Activated T-cell treated with anti-CD3 and anti-CD28 coated beads for 1 hour (primary cell): ENCODE measurements at regions not wholly inside any gene's neighbourhood (a gene's known extent, or its start where the extent isn't known, plus 50 kb on each side); places are given as distances from the start of the nearest gene placed in this dataset.

ENCODE experiments used
- DNase-seq: peaks from one replicate; pipeline ENCODE4 v3.0.0-alpha.2; 2020; ENCODE audit warnings: low read depth

- no peak for DNase-seq
These were observed 53.0 kb upstream of the RAB18 start for GRCh38 chr10:27451054-27451453.

- DNase-seq: no peak
These were observed 53.9 kb upstream of the RAB18 start for GRCh38 chr10:27450225-27450624.

GRCh38 chr10:27449571-27449970 is 54.5 kb upstream of the RAB18 start:
- DNase-seq: no peak

GRCh38 chr10:27448921-27449320 is 55.2 kb upstream of the RAB18 start:
- DNase-seq: no peak

- DNase-seq: no peak
These were observed 56.6 kb upstream of the RAB18 start for GRCh38 chr10:27447540-27447939.

GRCh38 chr10:27446091-27446918 is 57.8 kb upstream of the RAB18 start:
- no peak for DNase-seq

- DNase-seq: no peak
These were observed 59.0 kb upstream of the RAB18 start for GRCh38 chr10:27445070-27445469.

GRCh38 chr10:27440478-27440877 is 63.6 kb upstream of the RAB18 start:
- DNase-seq: no peak

- no peak for DNase-seq
These were observed 64.1 kb upstream of the RAB18 start for GRCh38 chr10:27440021-27440420.

- DNase-seq: no peak
These were observed 65.0 kb upstream of the RAB18 start for GRCh38 chr10:27439101-27439500.

- DNase-seq: no peak
These were observed 66.3 kb upstream of the RAB18 start for GRCh38 chr10:27437775-27438174.

GRCh38 chr10:27436710-27437109 is 67.4 kb upstream of the RAB18 start:
- DNase-seq: no peak

- DNase-seq: no peak
These were observed 70.1 kb upstream of the RAB18 start for GRCh38 chr10:27433976-27434375.

- no peak for DNase-seq
These were observed 77.1 kb upstream of the RAB18 start for GRCh38 chr10:27426948-27427467.

GRCh38 chr10:27413831-27414348 is 90.2 kb upstream of the RAB18 start:
- DNase-seq: no peak

GRCh38 chr10:27413387-27413786 is 90.7 kb upstream of the RAB18 start:
- no peak for DNase-seq

- no peak for DNase-seq
These were observed 94.0 kb upstream of the RAB18 start for GRCh38 chr10:27410153-27410552.

GRCh38 chr10:27407271-27407670 is 96.8 kb upstream of the RAB18 start:
- DNase-seq: no peak

- DNase-seq: no peak
These were observed 104.2 kb upstream of the RAB18 start for GRCh38 chr10:27399871-27400270.

- no peak for DNase-seq
These were observed 110.1 kb upstream of the RAB18 start for GRCh38 chr10:27393961-27394360.

- DNase-seq: no peak
These were observed 111.5 kb upstream of the RAB18 start for GRCh38 chr10:27392606-27393005.

GRCh38 chr10:27391916-27392315 is 112.2 kb upstream of the RAB18 start:
- no peak for DNase-seq

GRCh38 chr10:27391325-27391724 is 112.8 kb upstream of the RAB18 start:
- no peak for DNase-seq

- DNase-seq: no peak
These were observed 113.4 kb upstream of the RAB18 start for GRCh38 chr10:27390681-27391080.
